Mammary epithelial cell (primary cell): ENCODE measurements at regions not wholly inside any gene's neighbourhood (a gene's known extent, or its start where the extent isn't known, plus 50 kb on each side); places are given as distances from the start of the nearest gene placed in this dataset.

Source experiments
- CTCF ChIP-seq, 2 donors: IDR thresholded peaks in 1 of 2; conservative IDR thresholded peaks in 1 of 2; 2 replicates each; pipeline ENCODE4 v1.5.1; 2011 to 2012; ENCODE audit warnings: inconsistent platforms in 2 of 2, low read length in 2 of 2, mild to moderate bottlenecking in 2 of 2, control low read depth in 1 of 2, low read depth in 1 of 2; ENCODE audit not compliant: insufficient read depth in 1 of 2; ENCODE audit errors: extremely low read depth in 1 of 2
- EZH2 ChIP-seq: IDR thresholded peaks from 2 replicates; pipeline ENCODE4 v1.6.1; 2012; ENCODE audit warnings: low read length, inconsistent platforms, borderline replicate concordance

GRCh38 chr17:22233382-22233781 lies 541.1 kb downstream of the KCNJ18 start:
- no peak for TF ChIP-seq EZH2
- TF ChIP-seq CTCF (conservative IDR thresholded peaks at IDR 0.05 in 1 of 2, IDR thresholded peaks at IDR 0.05 in 1 of 2; ENCODE audit: extremely low read depth in 1 of 2, insufficient read depth in 1 of 2, low read depth in 1 of 2, low read length in 2 of 2) = no peak
